ENCODE measurements at regions not wholly inside any gene's neighbourhood (a gene's known extent, or its start where the extent isn't known, plus 50 kb on each side); places are given as distances from the start of the nearest gene placed in this dataset.

DNA sequence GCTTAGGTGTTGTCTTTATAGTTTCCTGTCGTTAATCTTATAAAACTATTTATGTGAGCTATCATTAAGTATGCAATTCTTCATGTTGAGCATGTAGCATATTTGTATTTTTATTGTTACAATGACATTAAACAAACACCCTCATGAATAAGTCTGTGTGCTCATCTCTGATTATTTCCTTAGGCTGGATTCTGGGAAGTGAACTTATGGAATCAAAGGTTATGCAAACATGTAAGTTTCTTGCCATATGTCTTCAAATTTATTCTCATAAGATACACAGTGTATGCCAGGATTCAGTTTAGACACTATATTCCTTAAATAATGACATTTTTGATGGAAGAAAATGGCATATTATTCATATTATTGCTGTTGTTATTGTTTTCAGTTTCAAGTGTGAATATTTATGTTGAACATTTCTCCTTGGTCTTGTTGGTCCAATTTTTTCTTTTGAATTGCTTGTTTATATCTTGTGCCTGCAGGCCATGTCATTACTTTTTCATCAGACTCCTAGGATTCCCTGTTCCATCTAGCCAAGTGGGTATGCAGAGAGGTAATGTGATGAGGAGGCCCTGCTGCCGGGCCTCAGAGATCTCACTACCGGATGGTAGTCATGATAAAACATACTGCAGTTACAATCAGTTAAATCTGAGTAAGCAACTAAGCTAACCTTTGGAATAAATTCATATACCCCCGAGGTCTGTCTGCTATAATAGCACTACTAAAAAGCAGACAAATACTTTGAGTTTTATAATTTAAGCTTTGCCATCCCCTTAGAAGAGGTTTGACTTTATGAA, 684.3 kb upstream of the SGO1 start:
- BruUV-seq (replicated peaks), result no TSS peak
- TF ChIP-seq, protein P1, sequence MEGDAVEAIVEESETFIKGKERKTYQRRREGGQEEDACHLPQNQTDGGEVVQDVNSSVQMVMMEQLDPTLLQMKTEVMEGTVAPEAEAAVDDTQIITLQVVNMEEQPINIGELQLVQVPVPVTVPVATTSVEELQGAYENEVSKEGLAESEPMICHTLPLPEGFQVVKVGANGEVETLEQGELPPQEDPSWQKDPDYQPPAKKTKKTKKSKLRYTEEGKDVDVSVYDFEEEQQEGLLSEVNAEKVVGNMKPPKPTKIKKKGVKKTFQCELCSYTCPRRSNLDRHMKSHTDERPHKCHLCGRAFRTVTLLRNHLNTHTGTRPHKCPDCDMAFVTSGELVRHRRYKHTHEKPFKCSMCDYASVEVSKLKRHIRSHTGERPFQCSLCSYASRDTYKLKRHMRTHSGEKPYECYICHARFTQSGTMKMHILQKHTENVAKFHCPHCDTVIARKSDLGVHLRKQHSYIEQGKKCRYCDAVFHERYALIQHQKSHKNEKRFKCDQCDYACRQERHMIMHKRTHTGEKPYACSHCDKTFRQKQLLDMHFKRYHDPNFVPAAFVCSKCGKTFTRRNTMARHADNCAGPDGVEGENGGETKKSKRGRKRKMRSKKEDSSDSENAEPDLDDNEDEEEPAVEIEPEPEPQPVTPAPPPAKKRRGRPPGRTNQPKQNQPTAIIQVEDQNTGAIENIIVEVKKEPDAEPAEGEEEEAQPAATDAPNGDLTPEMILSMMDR (conservative IDR thresholded peaks at IDR 0.05; ENCODE audit: low read depth, low read length), result no peak
- no peak for TF ChIP-seq EZH2 (IDR thresholded peaks at IDR 0.05; ENCODE audit: borderline replicate concordance, low read depth, low read length, poor library complexity, severe bottlenecking)
- CTCF ChIA-PET, result no interaction called here
- DNase-seq (ENCODE audit: low spot score), result no peak
- intact Hi-C loops (cut with micrococcal nuclease; ENCODE audit: unreplicated experiment), result no loop called here
- peaks cover 6% of the 10 kb centered on the region for H3K9me3 ChIP-seq (ENCODE audit: low read depth, low read length, poor library complexity, severe bottlenecking)
- no peak overlapping the region for H3K27ac ChIP-seq (ENCODE audit: low read depth, low read length, poor library complexity, severe bottlenecking)
- H3K4me1 ChIP-seq (ENCODE audit: insufficient read depth, low read length, poor library complexity, severe bottlenecking), result no peaks in the 10 kb centered on the region
- no peaks in the 10 kb centered on the region for H3K27me3 ChIP-seq (replicated peaks; ENCODE audit: insufficient read depth, low read depth, low read length, poor library complexity)
- no peaks in the 10 kb centered on the region for H3K36me3 ChIP-seq (ENCODE audit: insufficient read depth, low read length, poor library complexity, severe bottlenecking)
- POLR2A ChIA-PET (ENCODE audit: low non-redundant PET), result no interaction called here
- H3K4me3 ChIP-seq (ENCODE audit: low read depth, low read length, poor library complexity, severe bottlenecking), result no peak overlapping the region

DNA sequence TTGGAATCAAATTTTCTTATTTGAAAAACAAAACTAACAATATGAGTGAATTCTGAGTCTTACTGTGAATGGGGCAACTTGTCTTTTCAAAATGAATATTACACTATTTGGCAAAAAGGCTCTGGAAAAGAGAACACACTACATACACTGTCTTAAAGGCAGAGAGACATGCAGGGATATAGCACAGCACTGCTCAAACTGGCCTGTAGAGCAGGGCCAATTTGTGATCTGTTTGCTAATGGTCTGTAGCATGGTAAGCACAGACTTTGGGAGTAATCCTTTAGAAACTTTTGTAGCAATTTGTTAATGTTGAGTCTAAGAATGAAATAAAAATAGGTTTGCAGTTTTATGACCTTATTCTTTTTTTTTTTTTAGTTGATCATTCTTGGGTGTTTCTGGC, 679.8 kb upstream of the SGO1 start:
- H3K36me3 ChIP-seq (ENCODE audit: insufficient read depth, low read length, poor library complexity, severe bottlenecking), result no peaks in the 10 kb centered on the region
- H3K4me3 ChIP-seq (ENCODE audit: low read depth, low read length, poor library complexity, severe bottlenecking), result no peak overlapping the region
- peaks cover 11% of the 10 kb centered on the region for H3K9me3 ChIP-seq (ENCODE audit: low read depth, low read length, poor library complexity, severe bottlenecking)
- BruUV-seq (replicated peaks), result no TSS peak
- DNase-seq (ENCODE audit: low spot score), result no peak
- H3K27ac ChIP-seq (ENCODE audit: low read depth, low read length, poor library complexity, severe bottlenecking), result no peak overlapping the region
- intact Hi-C loops (cut with micrococcal nuclease; ENCODE audit: unreplicated experiment), result no loop called here
- ChIA-PET CTCF (no interaction called here), POLR2A (ENCODE audit: low non-redundant PET) (no interaction called here)
- TF ChIP-seq, protein P1 (conservative IDR thresholded peaks at IDR 0.05; ENCODE audit: low read depth, low read length), result no peak
- TF ChIP-seq EZH2 (IDR thresholded peaks at IDR 0.05; ENCODE audit: borderline replicate concordance, low read depth, low read length, poor library complexity, severe bottlenecking), result no peak
- H3K4me1 ChIP-seq (ENCODE audit: insufficient read depth, low read length, poor library complexity, severe bottlenecking), result no peaks in the 10 kb centered on the region
- H3K27me3 ChIP-seq (replicated peaks; ENCODE audit: insufficient read depth, low read depth, low read length, poor library complexity), result no peaks in the 10 kb centered on the region

DNA sequence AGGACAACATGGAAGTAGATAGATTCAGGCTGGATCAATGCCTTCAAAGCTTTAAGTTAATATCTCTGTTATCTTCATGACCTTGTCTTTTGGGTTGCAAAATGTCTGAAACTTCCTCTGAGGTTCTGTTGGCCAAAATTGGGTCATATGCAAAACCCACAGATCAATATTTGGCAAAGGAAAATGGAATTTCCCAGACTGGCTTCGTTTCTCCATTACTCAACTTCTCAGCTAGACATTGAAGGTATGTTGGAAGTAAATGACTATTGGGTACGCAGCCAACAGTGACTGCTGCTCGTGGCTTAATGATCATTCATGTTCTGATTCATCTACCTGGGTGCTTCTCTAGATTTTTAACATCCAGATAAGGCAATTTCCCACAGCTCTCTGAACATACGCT, 675.4 kb upstream of the SGO1 start:
- Histone ChIP-seq H3K27ac (ENCODE audit: low read depth, low read length, poor library complexity, severe bottlenecking) (no peak overlapping the region), H3K9me3 (ENCODE audit: low read depth, low read length, poor library complexity, severe bottlenecking) (peaks cover 34% of the 10 kb centered on the region), H3K4me1 (ENCODE audit: insufficient read depth, low read length, poor library complexity, severe bottlenecking) (no peaks in the 10 kb centered on the region), H3K4me3 (ENCODE audit: low read depth, low read length, poor library complexity, severe bottlenecking) (no peak overlapping the region), H3K27me3 (replicated peaks; ENCODE audit: insufficient read depth, low read depth, low read length, poor library complexity) (no peaks in the 10 kb centered on the region), H3K36me3 (ENCODE audit: insufficient read depth, low read length, poor library complexity, severe bottlenecking) (no peaks in the 10 kb centered on the region)
- intact Hi-C loops (cut with micrococcal nuclease; ENCODE audit: unreplicated experiment), result no loop called here
- DNase-seq (ENCODE audit: low spot score), result no peak
- TF ChIP-seq EZH2 (IDR thresholded peaks at IDR 0.05; ENCODE audit: borderline replicate concordance, low read depth, low read length, poor library complexity, severe bottlenecking), result no peak
- TF ChIP-seq, protein P1 (conservative IDR thresholded peaks at IDR 0.05; ENCODE audit: low read depth, low read length), result no peak
- no TSS peak for BruUV-seq (replicated peaks)
- ChIA-PET CTCF (no interaction called here), POLR2A (ENCODE audit: low non-redundant PET) (no interaction called here)

All from A673 (cell line).